GM12874 (cell line): ENCODE measurements at regions not wholly inside any gene's neighbourhood (a gene's known extent, or its start where the extent isn't known, plus 50 kb on each side); places are given as distances from the start of the nearest gene placed in this dataset.

Source experiments
- CTCF ChIP-seq: IDR thresholded peaks from 2 replicates; pipeline ENCODE4 v1.5.1; 2011; ENCODE audit warnings: low read depth, mild to moderate bottlenecking, control low read depth, low read length, moderate library complexity; ENCODE audit not compliant: insufficient read depth

DNA sequence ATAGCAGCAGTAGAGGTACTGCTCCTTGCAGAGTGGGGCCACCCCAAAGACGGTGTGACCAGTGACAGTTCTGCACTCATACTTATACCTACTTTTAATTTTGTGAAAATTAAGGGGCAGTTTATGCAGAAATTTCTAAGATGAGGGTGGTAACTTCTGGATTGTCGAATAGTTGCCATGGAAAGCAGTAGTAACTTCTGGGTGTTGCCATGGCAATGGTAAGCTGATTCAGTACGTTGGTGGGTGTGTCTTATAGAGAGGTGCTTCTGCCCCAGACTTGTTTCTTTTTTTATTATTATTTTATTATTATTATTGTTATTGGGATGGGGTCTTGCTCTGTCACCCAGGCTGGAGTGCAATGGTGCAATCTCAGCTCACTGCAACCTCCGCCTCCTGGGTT is 82.8 kb upstream of the L3MBTL4 start:
- no peak for TF ChIP-seq CTCF

DNA sequence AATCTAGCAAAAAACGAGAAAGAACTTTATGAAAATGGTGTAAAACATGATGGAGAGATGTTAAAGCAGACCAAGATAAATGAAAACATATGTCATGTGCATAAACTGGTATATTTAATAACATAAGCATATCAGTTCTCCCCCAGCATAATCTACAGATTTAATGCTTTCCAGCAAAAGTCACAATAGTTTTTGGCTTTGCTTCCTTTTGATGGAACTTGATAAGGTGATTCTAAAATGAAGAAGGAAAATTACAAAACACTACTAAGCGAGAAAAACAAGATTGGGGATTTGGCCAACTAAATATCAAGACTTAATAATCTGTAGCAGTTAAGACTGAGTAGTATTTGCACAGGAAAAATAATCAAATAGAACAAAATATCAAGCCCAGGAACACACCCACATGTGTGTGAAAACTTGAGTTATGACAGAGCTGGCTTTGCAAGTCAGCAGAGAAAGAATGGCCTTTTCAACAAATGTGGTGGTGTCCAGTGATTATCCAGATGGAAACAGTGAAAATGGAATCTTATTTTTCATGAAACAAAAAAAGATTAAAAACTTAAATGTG is 83.7 kb upstream of the L3MBTL4 start:
- no peak for TF ChIP-seq CTCF

- no peak for TF ChIP-seq CTCF
These were observed 90.1 kb upstream of the L3MBTL4 start for GRCh38 chr18:6504605-6505497.

- no peak for TF ChIP-seq CTCF
These were observed 90.8 kb upstream of the L3MBTL4 start for GRCh38 chr18:6505498-6505875.

DNA sequence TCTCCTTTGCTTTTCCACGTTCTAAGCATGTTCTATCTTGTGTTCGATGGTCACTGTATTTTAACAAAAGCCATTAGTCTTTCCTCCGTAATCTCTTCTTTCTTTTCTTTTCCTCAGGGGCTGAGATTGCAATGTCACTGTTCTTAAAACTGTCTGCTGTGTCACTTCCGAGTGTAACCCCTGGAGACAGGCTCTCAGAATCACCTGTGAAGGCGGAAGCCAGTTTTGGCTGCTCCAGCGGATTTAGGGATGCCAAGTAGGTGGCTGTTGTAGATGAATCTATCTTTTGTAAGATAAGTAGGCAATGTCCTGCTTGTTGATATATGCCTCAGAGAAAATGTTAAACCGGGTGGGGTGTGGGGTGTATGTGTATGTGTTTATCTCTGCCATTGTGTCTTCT is 94.7 kb upstream of the L3MBTL4 start:
- no peak for TF ChIP-seq CTCF

DNA sequence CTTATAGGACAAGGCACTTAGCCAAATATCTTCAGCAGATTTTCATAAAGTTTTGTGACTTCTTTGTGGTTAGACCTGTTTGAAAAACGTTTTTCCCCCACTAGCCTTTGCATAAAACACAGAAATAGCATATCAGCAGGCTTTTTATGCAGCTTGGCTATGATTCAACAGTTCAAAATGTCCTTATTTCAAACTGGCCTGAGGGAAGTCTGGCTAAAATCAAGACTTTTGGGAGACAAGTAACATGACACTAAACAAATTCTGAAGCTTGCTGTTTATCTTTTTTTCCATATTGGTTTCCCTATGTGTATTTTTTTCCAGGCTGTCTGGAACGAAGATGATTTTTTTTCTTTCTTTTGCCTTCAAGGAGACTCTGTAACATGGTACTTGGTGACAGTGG is 95.1 kb upstream of the L3MBTL4 start:
- no peak for TF ChIP-seq CTCF

GRCh38 chr18:6520901-6521300 is 106.2 kb upstream of the L3MBTL4 start:
- TF ChIP-seq CTCF: no peak
